Tibial nerve (tissue), 3 donors: ENCODE measurements at regions not wholly inside any gene's neighbourhood (a gene's known extent, or its start where the extent isn't known, plus 50 kb on each side); places are given as distances from the start of the nearest gene placed in this dataset.

Experiments used
- POLR2A ChIP-seq, 2 donors: fragments of 450-650 bp; IDR thresholded peaks; one replicate each; pipeline ENCODE4 v1.6.1; 2017; ENCODE audit warnings: antibody characterized with exemption in 2 of 2, mild to moderate bottlenecking in 2 of 2, moderate library complexity in 2 of 2
- TF ChIP-seq, protein P1 (sequence below), 5 experiments: fragments of 200-600 bp in 3 of 5; fragments of 450-650 bp in 2 of 5; sonication (generic) in 3 of 5; IDR thresholded peaks; one replicate each; pipeline ENCODE4 v1.5.1; 2016 to 2019; ENCODE audit warnings: antibody characterized with exemption in 5 of 5, mild to moderate bottlenecking in 3 of 5, moderate library complexity in 2 of 5

DNA sequence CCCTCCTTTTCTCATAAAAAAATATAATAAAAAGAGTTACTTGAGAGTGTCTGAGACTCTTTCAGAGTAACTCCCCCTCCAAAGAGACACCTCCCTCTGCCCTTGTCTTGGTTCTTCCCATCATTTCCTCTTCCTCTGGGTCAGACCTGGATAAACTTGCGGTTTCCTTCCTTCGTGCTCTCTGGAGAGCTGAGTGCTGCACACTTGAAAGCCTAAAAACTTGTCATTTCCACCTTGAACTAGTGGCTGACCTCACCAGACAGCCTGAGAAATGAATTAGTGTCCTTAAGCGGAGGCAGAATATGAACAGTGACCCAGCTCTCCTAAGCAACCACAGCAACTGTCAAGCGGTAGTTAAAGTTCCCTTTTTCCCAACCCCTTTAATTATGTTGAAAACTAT lies 88.4 kb upstream of the PROX1 start:
- TF ChIP-seq POLR2A (IDR thresholded peaks at IDR 0.05): no peak
- TF ChIP-seq, protein P1, sequence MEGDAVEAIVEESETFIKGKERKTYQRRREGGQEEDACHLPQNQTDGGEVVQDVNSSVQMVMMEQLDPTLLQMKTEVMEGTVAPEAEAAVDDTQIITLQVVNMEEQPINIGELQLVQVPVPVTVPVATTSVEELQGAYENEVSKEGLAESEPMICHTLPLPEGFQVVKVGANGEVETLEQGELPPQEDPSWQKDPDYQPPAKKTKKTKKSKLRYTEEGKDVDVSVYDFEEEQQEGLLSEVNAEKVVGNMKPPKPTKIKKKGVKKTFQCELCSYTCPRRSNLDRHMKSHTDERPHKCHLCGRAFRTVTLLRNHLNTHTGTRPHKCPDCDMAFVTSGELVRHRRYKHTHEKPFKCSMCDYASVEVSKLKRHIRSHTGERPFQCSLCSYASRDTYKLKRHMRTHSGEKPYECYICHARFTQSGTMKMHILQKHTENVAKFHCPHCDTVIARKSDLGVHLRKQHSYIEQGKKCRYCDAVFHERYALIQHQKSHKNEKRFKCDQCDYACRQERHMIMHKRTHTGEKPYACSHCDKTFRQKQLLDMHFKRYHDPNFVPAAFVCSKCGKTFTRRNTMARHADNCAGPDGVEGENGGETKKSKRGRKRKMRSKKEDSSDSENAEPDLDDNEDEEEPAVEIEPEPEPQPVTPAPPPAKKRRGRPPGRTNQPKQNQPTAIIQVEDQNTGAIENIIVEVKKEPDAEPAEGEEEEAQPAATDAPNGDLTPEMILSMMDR (IDR thresholded peaks at IDR 0.05): no peak
